BJ (cell line): ENCODE measurements at regions not wholly inside any gene's neighbourhood (a gene's known extent, or its start where the extent isn't known, plus 50 kb on each side); places are given as distances from the start of the nearest gene placed in this dataset.

ENCODE experiments used
- CTCF ChIA-PET: fragments of 350-600 bp; formaldehyde crosslinking; extraction: SDS; loops from one replicate; lab custom pipeline; 2021; ENCODE audit warnings: antibody characterized with exemption, inconsistent platforms; lab: Yijun Ruan, JAX
- POLR2A ChIA-PET: fragments of 300-600 bp; sonication (Branson Sonifier 250); formaldehyde crosslinking; extraction: SDS; loops from one replicate; lab custom pipeline; 2021; ENCODE audit warnings: antibody characterized with exemption; lab: Charles Lee
- DNase-seq: peaks from one replicate; pipeline ENCODE4 v3.0.0-alpha.2; 2011; ENCODE audit warnings: low read depth
- H3K27me3 ChIP-seq: 2 replicates; pipeline ENCODE4 v1.6.0; 2011; ENCODE audit warnings: low read length; ENCODE audit not compliant: control insufficient read depth, insufficient read depth
- H3K36me3 ChIP-seq: 2 replicates; pipeline ENCODE4 v1.5.1; 2011; ENCODE audit warnings: low read length; ENCODE audit not compliant: control insufficient read depth, insufficient read depth
- H3K4me3 ChIP-seq: 2 replicates; pipeline ENCODE4 v1.5.1; 2011; ENCODE audit warnings: low read depth, mild to moderate bottlenecking, control low read depth, low read length
- TF ChIP-seq, protein P1 (sequence below): IDR thresholded peaks from 2 replicates; pipeline ENCODE4 v1.5.1; 2011; ENCODE audit warnings: low read depth, mild to moderate bottlenecking, control low read depth, inconsistent platforms, low read length, moderate library complexity; ENCODE audit not compliant: insufficient read depth

DNA sequence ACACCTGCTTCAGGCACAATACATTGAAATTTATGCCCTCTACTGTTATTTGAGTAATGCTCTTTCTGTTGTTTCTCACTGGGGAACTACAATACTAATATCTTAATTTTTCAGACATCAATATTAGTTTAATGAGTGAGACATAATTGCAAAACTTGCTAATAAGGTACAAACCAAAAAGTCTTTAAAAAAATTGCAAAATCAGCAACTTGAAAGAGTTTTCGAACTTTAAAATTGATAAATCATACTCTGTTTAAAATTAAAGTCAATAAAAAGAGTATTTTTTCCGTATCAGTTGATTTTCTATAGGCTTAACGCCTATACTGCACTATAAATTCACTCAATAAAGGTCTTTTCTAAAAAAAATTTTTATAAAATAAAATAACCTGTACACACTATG lies 1735.9 kb upstream of the SEL1L start:
- Histone ChIP-seq H3K4me3 (no peak overlapping the region), H3K36me3 (no peaks in the 10 kb centered on the region), H3K27me3 (no peaks in the 10 kb centered on the region)
- TF ChIP-seq, protein P1, sequence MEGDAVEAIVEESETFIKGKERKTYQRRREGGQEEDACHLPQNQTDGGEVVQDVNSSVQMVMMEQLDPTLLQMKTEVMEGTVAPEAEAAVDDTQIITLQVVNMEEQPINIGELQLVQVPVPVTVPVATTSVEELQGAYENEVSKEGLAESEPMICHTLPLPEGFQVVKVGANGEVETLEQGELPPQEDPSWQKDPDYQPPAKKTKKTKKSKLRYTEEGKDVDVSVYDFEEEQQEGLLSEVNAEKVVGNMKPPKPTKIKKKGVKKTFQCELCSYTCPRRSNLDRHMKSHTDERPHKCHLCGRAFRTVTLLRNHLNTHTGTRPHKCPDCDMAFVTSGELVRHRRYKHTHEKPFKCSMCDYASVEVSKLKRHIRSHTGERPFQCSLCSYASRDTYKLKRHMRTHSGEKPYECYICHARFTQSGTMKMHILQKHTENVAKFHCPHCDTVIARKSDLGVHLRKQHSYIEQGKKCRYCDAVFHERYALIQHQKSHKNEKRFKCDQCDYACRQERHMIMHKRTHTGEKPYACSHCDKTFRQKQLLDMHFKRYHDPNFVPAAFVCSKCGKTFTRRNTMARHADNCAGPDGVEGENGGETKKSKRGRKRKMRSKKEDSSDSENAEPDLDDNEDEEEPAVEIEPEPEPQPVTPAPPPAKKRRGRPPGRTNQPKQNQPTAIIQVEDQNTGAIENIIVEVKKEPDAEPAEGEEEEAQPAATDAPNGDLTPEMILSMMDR: no peak
- DNase-seq: no peak
- ChIA-PET POLR2A (no interaction called here), CTCF (no interaction called here)

DNA sequence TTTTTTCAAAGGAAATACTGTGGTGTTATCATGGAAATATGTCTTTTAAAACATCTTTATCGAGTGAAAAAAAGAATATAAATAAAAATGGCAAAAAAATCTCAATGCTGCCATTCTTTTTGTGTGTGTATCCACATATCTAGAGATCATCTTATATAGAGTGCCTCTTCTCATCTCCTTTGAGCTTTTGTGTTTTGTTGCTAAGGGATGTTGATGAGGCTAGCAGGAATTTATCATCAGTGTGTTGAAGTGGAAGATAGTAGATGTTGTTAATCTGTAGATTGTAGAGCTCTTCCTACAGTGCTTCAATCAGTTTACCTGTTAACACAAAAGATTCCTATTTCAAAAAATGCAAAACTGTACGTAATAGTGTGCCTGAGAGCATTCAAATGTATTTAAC lies 1738.0 kb upstream of the SEL1L start:
- CTCF ChIA-PET: interaction anchor here (1.1 kb wide), 1 partner anchor 13 kb away, joined by 3 read pairs; no protein-coding TSS in a partner anchor
- Histone ChIP-seq H3K27me3 (no peaks in the 10 kb centered on the region), H3K4me3 (no peak overlapping the region), H3K36me3 (no peaks in the 10 kb centered on the region)
- POLR2A ChIA-PET: no interaction called here
- TF ChIP-seq, protein P1: no peak
- no peak for DNase-seq

DNA sequence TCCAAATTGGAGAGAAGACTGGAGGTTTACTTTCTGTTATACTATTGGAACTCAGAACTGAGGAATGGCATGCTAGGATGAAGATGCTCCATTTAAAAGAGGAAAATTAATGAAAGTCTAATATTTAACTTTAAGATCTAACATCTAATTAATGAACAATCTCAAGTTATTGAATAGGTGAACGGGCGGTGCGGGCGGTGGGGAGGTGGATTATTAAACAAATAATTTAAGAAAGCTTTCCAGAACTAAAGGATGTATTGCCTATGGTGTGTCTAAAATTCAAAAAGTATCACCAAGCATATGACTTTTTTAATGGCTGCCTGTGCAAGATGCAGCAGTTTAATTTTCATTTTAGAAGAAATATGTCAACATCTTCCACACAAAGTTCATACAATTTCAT lies 1747.1 kb upstream of the SEL1L start:
- no peak for DNase-seq
- TF ChIP-seq, protein P1: no peak
- H3K36me3 ChIP-seq: no peaks in the 10 kb centered on the region
- CTCF ChIA-PET: no interaction called here
- H3K4me3 ChIP-seq: no peak overlapping the region
- POLR2A ChIA-PET: no interaction called here
- no peaks in the 10 kb centered on the region for H3K27me3 ChIP-seq

DNA sequence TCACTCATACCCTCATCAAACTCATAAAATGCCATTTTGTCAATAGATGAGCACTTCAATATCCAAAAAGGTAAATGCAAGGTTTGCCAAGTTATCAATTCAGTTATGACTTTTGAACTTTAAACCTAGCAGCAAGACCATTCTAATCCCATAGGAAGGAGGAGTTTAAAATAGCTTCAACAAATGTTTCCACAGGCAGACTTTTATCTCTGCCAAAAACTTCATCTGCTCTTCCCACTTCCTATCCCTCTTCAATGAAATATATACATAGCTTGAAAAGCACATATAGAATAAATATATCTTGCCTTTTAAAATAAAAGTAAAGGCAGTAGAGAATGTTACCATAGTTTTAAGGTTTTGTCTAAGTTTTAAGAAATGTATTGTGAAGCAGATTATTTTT lies 1749.1 kb upstream of the SEL1L start:
- Histone ChIP-seq H3K4me3 (no peak overlapping the region), H3K36me3 (no peaks in the 10 kb centered on the region), H3K27me3 (no peaks in the 10 kb centered on the region)
- DNase-seq: no peak
- TF ChIP-seq, protein P1: no peak
- ChIA-PET CTCF (no interaction called here), POLR2A (no interaction called here)

DNA sequence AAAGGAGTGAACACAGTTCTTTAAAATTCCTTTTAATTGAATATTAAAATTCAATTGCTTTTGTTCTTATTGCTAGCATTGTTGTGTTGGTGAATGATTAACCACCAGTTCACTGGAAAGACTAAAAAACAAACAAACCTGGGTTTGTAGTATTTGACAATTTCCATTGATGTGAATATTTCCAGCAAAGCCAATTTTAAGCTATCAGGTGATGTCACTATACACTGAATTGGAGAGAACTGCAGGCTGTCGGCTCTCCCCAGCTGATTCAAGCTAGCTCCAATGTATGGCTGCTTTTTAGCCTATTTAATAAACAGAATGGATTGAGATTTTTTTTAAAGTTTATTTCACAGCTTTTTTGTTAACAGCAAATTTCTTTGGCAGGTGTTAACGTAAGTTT lies 1753.6 kb upstream of the SEL1L start:
- TF ChIP-seq, protein P1: no peak
- DNase-seq: no peak
- Histone ChIP-seq H3K4me3 (no peak overlapping the region), H3K27me3 (no peaks in the 10 kb centered on the region), H3K36me3 (no peaks in the 10 kb centered on the region)
- POLR2A ChIA-PET: no interaction called here
- CTCF ChIA-PET: interaction anchor here (1.6 kb wide), 1 partner anchor 13 kb away, joined by 8 read pairs; no protein-coding TSS in a partner anchor
